Esophagus squamous epithelium (tissue), 5 donors: ENCODE measurements at regions not wholly inside any gene's neighbourhood (a gene's known extent, or its start where the extent isn't known, plus 50 kb on each side); places are given as distances from the start of the nearest gene placed in this dataset.

Source experiments
- DNase-seq: peaks from one replicate; lab custom pipeline; 2025; lab: John Stamatoyannopoulos, UW
- H3K27ac ChIP-seq, 4 donors: fragments of 200-600 bp; sonication (generic); one replicate each; pipeline ENCODE4 v1.5.1; 2016 to 2019; ENCODE audit warnings: mild to moderate bottlenecking in 1 of 4
- H3K27me3 ChIP-seq, 4 donors: fragments of 200-600 bp; sonication (generic); 1 replicate in 3 of 4; 2 replicates in 1 of 4; pipeline versions ENCODE4 v1.5.1 to v1.6.0; 2017 to 2021; ENCODE audit warnings: antibody characterized with exemption in 1 of 4
- H3K36me3 ChIP-seq, 3 donors: fragments of 200-600 bp; sonication (generic); one replicate each; pipeline ENCODE4 v1.5.1; 2016 to 2019
- H3K4me1 ChIP-seq, 3 donors: fragments of 200-600 bp; sonication (generic); one replicate each; pipeline ENCODE4 v1.5.1; 2017 to 2019
- H3K4me3 ChIP-seq, 4 donors: fragments of 200-600 bp; sonication (generic); 1 replicate in 3 of 4; 2 replicates in 1 of 4; pipeline ENCODE4 v1.5.1; 2016 to 2019; ENCODE audit warnings: mild to moderate bottlenecking in 2 of 4, moderate library complexity in 1 of 4
- H3K9me3 ChIP-seq, 3 donors: fragments of 200-600 bp; sonication (generic); one replicate each; pipeline ENCODE4 v1.5.1; 2016 to 2019
- CTCF ChIP-seq, 6 experiments: fragments of 450-650 bp in 4 of 6; fragments of 200-600 bp in 2 of 6; sonication (generic) in 2 of 6; IDR thresholded peaks; one replicate each; pipeline ENCODE4 v1.5.1; 2016 to 2019; ENCODE audit warnings: antibody characterized with exemption in 6 of 6, mild to moderate bottlenecking in 4 of 6, moderate library complexity in 4 of 6
- POLR2A ChIP-seq, 4 donors: fragments of 450-650 bp; IDR thresholded peaks; one replicate each; pipeline ENCODE4 v1.6.1; 2017; ENCODE audit warnings: antibody characterized with exemption in 4 of 4, mild to moderate bottlenecking in 4 of 4, moderate library complexity in 3 of 4
- WGBS, 2 donors: methylation state at CpG; one replicate each; pipeline ENCODE4 v1.1.5; 2018; 5-methylcytosine and 5-hydroxymethylcytosine counted together
- intact Hi-C: fragments of 100-400 bp; cut with DNase I; formaldehyde crosslinking; loops from one replicate; pipeline ENCODE4 v1.15.0; 2022
- donor health status: DM: yes; HTN: yes; CAD: no.

GRCh38 chr14:101220921-101221510, 317.5 kb upstream of the RTL1 start:
- no peaks in the 10 kb centered on the region for H3K36me3 ChIP-seq
- intact Hi-C loops: no loop called here
- H3K4me1 ChIP-seq: peaks cover 0 to 20% (median 0%) of the 10 kb centered on the region in 3 donors
- H3K27ac ChIP-seq: peak overlapping the region in 2 of 4 donors; percentile 14 to 64
- no peak overlapping the region for H3K4me3 ChIP-seq
- H3K9me3 ChIP-seq: no peaks in the 10 kb centered on the region
- 82 to 90% methylated on average over 13 to 14 of the region's 16 CpGs for WGBS, 2 donors
- H3K27me3 ChIP-seq: no peaks in the 10 kb centered on the region
- no peak for TF ChIP-seq CTCF (IDR thresholded peaks at IDR 0.05)
- TF ChIP-seq POLR2A (IDR thresholded peaks at IDR 0.05): no peak
- DNase-seq: no peak

GRCh38 chr14:101221549-101222160, 318.1 kb upstream of the RTL1 start:
- Histone ChIP-seq H3K9me3 (no peaks in the 10 kb centered on the region), H3K27ac (peak overlapping the region in 1 of 4 donors; percentile 26), H3K36me3 (no peaks in the 10 kb centered on the region), H3K4me1 (peaks cover 0 to 20% (median 0%) of the 10 kb centered on the region in 3 donors), H3K4me3 (no peak overlapping the region), H3K27me3 (no peaks in the 10 kb centered on the region)
- no peak for DNase-seq
- WGBS, 2 donors: 76 to 78% methylated on average over 7 of the region's 10 CpGs
- intact Hi-C loops: no loop called here
- no peak for TF ChIP-seq CTCF (IDR thresholded peaks at IDR 0.05)
- TF ChIP-seq POLR2A (IDR thresholded peaks at IDR 0.05): no peak

GRCh38 chr14:101222362-101223070, 319.0 kb upstream of the RTL1 start:
- DNase-seq: no peak
- Histone ChIP-seq H3K9me3 (no peaks in the 10 kb centered on the region), H3K4me3 (no peak overlapping the region), H3K36me3 (no peaks in the 10 kb centered on the region), H3K4me1 (peaks cover 0 to 20% (median 0%) of the 10 kb centered on the region in 3 donors), H3K27ac (no peak overlapping the region), H3K27me3 (no peaks in the 10 kb centered on the region)
- intact Hi-C loops: no loop called here
- TF ChIP-seq CTCF (IDR thresholded peaks at IDR 0.05) (no peak), POLR2A (IDR thresholded peaks at IDR 0.05) (no peak)
- 53 to 67% methylated on average over 7 to 11 of the region's 11 CpGs for WGBS, 2 donors

- H3K27me3 ChIP-seq: no peaks in the 10 kb centered on the region
- intact Hi-C loops: no loop called here
- no peak overlapping the region for H3K27ac ChIP-seq
- WGBS, 2 donors: 67 to 70% methylated on average over 6 of the region's 6 CpGs
- no peak overlapping the region for H3K4me3 ChIP-seq
- no peaks in the 10 kb centered on the region for H3K36me3 ChIP-seq
- no peak for TF ChIP-seq CTCF (IDR thresholded peaks at IDR 0.05)
- TF ChIP-seq POLR2A (IDR thresholded peaks at IDR 0.05): no peak
- no peak for DNase-seq
- H3K4me1 ChIP-seq: peaks cover 0 to 20% (median 0%) of the 10 kb centered on the region in 3 donors
- no peaks in the 10 kb centered on the region for H3K9me3 ChIP-seq
Observed at GRCh38 chr14:101223127-101223526, 319.6 kb upstream of the RTL1 start.
